ENCODE measurements at regions not wholly inside any gene's neighbourhood (a gene's known extent, or its start where the extent isn't known, plus 50 kb on each side); places are given as distances from the start of the nearest gene placed in this dataset.

DNA sequence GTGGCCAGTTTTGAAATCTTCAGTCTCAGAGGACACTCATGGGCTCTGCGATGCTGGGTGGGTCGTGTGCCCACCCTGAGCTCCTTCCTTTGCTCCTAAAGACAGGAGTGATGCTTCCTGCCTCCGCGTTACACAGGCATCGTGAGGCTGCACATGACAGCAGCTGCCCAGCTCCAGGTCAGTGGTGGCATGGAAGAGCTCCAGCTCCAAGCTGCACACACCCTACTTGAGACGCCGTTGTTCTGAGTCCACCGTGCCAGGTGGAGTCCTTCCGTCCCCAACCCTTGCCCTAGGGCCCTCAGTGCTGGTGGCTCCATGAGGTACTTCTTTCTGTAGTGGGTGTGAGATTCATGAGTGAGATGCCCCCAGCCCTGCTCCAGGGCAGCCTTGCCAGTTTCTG lies 794.1 kb downstream of the BRD1 start:
- H3K4me2 ChIP-seq (ENCODE audit: low read depth, low read length), result no peak overlapping the region
- no peak overlapping the region for H3K23ac ChIP-seq (ENCODE audit: low read depth, low read length)
- in situ Hi-C loops (cut with MboI; ENCODE audit: low sequenced_read_pairs) (no loop called here), dilution Hi-C loops (cut with HindIII; ENCODE audit: low sequenced_read_pairs, unreplicated experiment) (no loop called here), intact Hi-C loops (cut with micrococcal nuclease) (no loop called here)
- no peak overlapping the region for H2BK5ac ChIP-seq (ENCODE audit: low read depth, low read length, poor library complexity, severe bottlenecking)
- peaks cover 48% of the 10 kb centered on the region for H3K9me3 ChIP-seq (ENCODE audit: control insufficient read depth, insufficient read depth, low read length)
- H4K91ac ChIP-seq (ENCODE audit: insufficient read depth, low read depth, low read length), result no peak overlapping the region
- H2BK20ac ChIP-seq (ENCODE audit: low read depth, low read length), result no peak overlapping the region
- BruUV-seq (replicated peaks), result no TSS peak
- CTCF ChIA-PET, result no interaction called here
- POLR2A ChIA-PET (ENCODE audit: unreplicated experiment), result no interaction called here
- H2AFZ ChIP-seq (replicated peaks; ENCODE audit: low read length, poor library complexity), result no peak overlapping the region
- no peaks in the 10 kb centered on the region for H3K4me1 ChIP-seq (ENCODE audit: control insufficient read depth, insufficient read depth, low read length)
- H2BK120ac ChIP-seq (ENCODE audit: low read depth, low read length), result no peak overlapping the region
- no peak overlapping the region for H3K4ac ChIP-seq (ENCODE audit: low read depth, low read length)
- no peak overlapping the region for H3K14ac ChIP-seq (replicated peaks; ENCODE audit: low read depth, low read length)
- no peak overlapping the region for H4K8ac ChIP-seq (ENCODE audit: low read depth in 2 of 2, low read length in 2 of 2)
- no peak overlapping the region for H2AK5ac ChIP-seq (ENCODE audit: low read depth, low read length)
- 67% methylated on average over 2 of the region's 9 CpGs; no CpG with 5 or more reads in 1 of the 2 experiments for WGBS, 2 experiments (ENCODE audit: extremely low coverage in 2 of 2, insufficient read length in 1 of 2)
- H3K27me3 ChIP-seq (ENCODE audit: control insufficient read depth, insufficient read depth, low read length), result no peaks in the 10 kb centered on the region
- no peaks in the 10 kb centered on the region for H3K36me3 ChIP-seq (ENCODE audit: control insufficient read depth, insufficient read depth, low read length)
- no peak overlapping the region for H3K27ac ChIP-seq (ENCODE audit: insufficient read depth, low read length)
- H4K20me1 ChIP-seq (ENCODE audit: insufficient read depth, low read length), result no peaks in the 10 kb centered on the region
- ATAC-seq (ENCODE audit: low read depth), result no peak
- no peak overlapping the region for H4K5ac ChIP-seq (ENCODE audit: low read depth, low read length)
- DNase-seq, result no peak
- no peak overlapping the region for H2AK9ac ChIP-seq (replicated peaks; ENCODE audit: low read depth, low read length, poor library complexity)
- no peaks in the 10 kb centered on the region for H3K9me1 ChIP-seq (ENCODE audit: insufficient read depth, low read length)
- H3K18ac ChIP-seq (ENCODE audit: low read depth, low read length), result no peak overlapping the region
- H3K79me1 ChIP-seq (ENCODE audit: low read depth in 1 of 2, low read length in 2 of 2), result no peaks in the 10 kb centered on the region
- no peak overlapping the region for H3K9ac ChIP-seq (ENCODE audit: low read depth, low read length)
- no peak for TF ChIP-seq SMC3 (IDR thresholded peaks at IDR 0.05; ENCODE audit: low read depth, low read length)
- no peak for TF ChIP-seq MXI1 (IDR thresholded peaks at IDR 0.05; ENCODE audit: borderline replicate concordance, low read depth, low read length)
- TF ChIP-seq RAD21 (IDR thresholded peaks at IDR 0.05; ENCODE audit: low read length), result no peak
- no peak for TF ChIP-seq POLR2A (IDR thresholded peaks at IDR 0.05; ENCODE audit: low read depth, low read length)
- no peak for TF ChIP-seq RFX5 (IDR thresholded peaks at IDR 0.05; ENCODE audit: low read depth, low read length)
- no peak for TF ChIP-seq CHD1 (IDR thresholded peaks at IDR 0.05; ENCODE audit: low read depth, low read length)
- no peak for TF ChIP-seq MAZ (IDR thresholded peaks at IDR 0.05; ENCODE audit: borderline replicate concordance, low read depth, low read length)
- TF ChIP-seq CEBPB (IDR thresholded peaks at IDR 0.05; ENCODE audit: low read depth, low read length), result no peak
- TF ChIP-seq RCOR1 (IDR thresholded peaks at IDR 0.05; ENCODE audit: insufficient replicate concordance, low read length), result no peak
- TF ChIP-seq, protein P1, sequence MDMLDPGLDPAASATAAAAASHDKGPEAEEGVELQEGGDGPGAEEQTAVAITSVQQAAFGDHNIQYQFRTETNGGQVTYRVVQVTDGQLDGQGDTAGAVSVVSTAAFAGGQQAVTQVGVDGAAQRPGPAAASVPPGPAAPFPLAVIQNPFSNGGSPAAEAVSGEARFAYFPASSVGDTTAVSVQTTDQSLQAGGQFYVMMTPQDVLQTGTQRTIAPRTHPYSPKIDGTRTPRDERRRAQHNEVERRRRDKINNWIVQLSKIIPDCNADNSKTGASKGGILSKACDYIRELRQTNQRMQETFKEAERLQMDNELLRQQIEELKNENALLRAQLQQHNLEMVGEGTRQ (IDR thresholded peaks at IDR 0.05; ENCODE audit: low read depth, low read length), result no peak
- TF ChIP-seq, protein P2, sequence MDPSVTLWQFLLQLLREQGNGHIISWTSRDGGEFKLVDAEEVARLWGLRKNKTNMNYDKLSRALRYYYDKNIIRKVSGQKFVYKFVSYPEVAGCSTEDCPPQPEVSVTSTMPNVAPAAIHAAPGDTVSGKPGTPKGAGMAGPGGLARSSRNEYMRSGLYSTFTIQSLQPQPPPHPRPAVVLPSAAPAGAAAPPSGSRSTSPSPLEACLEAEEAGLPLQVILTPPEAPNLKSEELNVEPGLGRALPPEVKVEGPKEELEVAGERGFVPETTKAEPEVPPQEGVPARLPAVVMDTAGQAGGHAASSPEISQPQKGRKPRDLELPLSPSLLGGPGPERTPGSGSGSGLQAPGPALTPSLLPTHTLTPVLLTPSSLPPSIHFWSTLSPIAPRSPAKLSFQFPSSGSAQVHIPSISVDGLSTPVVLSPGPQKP (IDR thresholded peaks at IDR 0.05; ENCODE audit: borderline replicate concordance, low read depth, low read length), result no peak
- TF ChIP-seq, protein P3, sequence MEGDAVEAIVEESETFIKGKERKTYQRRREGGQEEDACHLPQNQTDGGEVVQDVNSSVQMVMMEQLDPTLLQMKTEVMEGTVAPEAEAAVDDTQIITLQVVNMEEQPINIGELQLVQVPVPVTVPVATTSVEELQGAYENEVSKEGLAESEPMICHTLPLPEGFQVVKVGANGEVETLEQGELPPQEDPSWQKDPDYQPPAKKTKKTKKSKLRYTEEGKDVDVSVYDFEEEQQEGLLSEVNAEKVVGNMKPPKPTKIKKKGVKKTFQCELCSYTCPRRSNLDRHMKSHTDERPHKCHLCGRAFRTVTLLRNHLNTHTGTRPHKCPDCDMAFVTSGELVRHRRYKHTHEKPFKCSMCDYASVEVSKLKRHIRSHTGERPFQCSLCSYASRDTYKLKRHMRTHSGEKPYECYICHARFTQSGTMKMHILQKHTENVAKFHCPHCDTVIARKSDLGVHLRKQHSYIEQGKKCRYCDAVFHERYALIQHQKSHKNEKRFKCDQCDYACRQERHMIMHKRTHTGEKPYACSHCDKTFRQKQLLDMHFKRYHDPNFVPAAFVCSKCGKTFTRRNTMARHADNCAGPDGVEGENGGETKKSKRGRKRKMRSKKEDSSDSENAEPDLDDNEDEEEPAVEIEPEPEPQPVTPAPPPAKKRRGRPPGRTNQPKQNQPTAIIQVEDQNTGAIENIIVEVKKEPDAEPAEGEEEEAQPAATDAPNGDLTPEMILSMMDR (conservative IDR thresholded peaks at IDR 0.05; ENCODE audit: low read depth, low read length), result no peak
- TF ChIP-seq MAFK (IDR thresholded peaks at IDR 0.05; ENCODE audit: low read depth, low read length), result no peak
- TF ChIP-seq NFE2L2 (IDR thresholded peaks at IDR 0.05; ENCODE audit: low read depth, low read length), result no peak
- TF ChIP-seq BHLHE40 (IDR thresholded peaks at IDR 0.05; ENCODE audit: low read depth, low read length), result no peak
- TF ChIP-seq FOS (IDR thresholded peaks at IDR 0.05; ENCODE audit: low read depth, low read length), result no peak
- no peak overlapping the region for H2BK15ac ChIP-seq (ENCODE audit: low read depth, low read length)
- H3K56ac ChIP-seq (ENCODE audit: extremely low read depth, insufficient read depth, low read length), result no peak overlapping the region
- H3K4me3 ChIP-seq (ENCODE audit: insufficient read depth, low read depth, low read length), result no peak overlapping the region

Measured in IMR-90 (cell line).